ENCODE measurements at regions not wholly inside any gene's neighbourhood (a gene's known extent, or its start where the extent isn't known, plus 50 kb on each side); places are given as distances from the start of the nearest gene placed in this dataset.
"Not testable (repeated sequence)": the region's sequence is repeated elsewhere in the genome, so short reads cannot be mapped to it uniquely, and the experiment has no call there.

GRCh38 chr9:97153160-97153559 is 114.2 kb upstream of the CTSV start:
- TF ChIP-seq, protein P1, sequence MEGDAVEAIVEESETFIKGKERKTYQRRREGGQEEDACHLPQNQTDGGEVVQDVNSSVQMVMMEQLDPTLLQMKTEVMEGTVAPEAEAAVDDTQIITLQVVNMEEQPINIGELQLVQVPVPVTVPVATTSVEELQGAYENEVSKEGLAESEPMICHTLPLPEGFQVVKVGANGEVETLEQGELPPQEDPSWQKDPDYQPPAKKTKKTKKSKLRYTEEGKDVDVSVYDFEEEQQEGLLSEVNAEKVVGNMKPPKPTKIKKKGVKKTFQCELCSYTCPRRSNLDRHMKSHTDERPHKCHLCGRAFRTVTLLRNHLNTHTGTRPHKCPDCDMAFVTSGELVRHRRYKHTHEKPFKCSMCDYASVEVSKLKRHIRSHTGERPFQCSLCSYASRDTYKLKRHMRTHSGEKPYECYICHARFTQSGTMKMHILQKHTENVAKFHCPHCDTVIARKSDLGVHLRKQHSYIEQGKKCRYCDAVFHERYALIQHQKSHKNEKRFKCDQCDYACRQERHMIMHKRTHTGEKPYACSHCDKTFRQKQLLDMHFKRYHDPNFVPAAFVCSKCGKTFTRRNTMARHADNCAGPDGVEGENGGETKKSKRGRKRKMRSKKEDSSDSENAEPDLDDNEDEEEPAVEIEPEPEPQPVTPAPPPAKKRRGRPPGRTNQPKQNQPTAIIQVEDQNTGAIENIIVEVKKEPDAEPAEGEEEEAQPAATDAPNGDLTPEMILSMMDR (IDR thresholded peaks at IDR 0.05) = not testable (repeated sequence)
- not testable (repeated sequence) for TF ChIP-seq POLR2A (IDR thresholded peaks at IDR 0.05)
